Esophagus muscularis mucosa (tissue), 4 donors: ENCODE measurements at regions not wholly inside any gene's neighbourhood (a gene's known extent, or its start where the extent isn't known, plus 50 kb on each side); places are given as distances from the start of the nearest gene placed in this dataset.

ENCODE experiments used
- DNase-seq: peaks from one replicate; pipeline ENCODE4 v3.0.0-alpha.2; 2017; ENCODE audit errors: extremely low spot score
- H3K27ac ChIP-seq, 4 donors: fragments of 200-600 bp; sonication (generic); replicated peaks in 1 of 4; 1 replicate in 3 of 4; 2 replicates in 1 of 4; pipeline ENCODE4 v1.5.1; 2016 to 2019; ENCODE audit warnings: mild to moderate bottlenecking in 1 of 4
- H3K27me3 ChIP-seq, 4 donors: fragments of 200-600 bp; sonication (generic); one replicate each; pipeline versions ENCODE4 v1.5.1 to v1.6.0; 2016 to 2019
- H3K36me3 ChIP-seq, 4 donors: fragments of 200-600 bp; sonication (generic); one replicate each; pipeline ENCODE4 v1.5.1; 2016 to 2019
- H3K4me1 ChIP-seq, 4 donors: fragments of 200-600 bp; sonication (generic); one replicate each; pipeline ENCODE4 v1.5.1; 2016 to 2019
- H3K4me3 ChIP-seq, 4 donors: fragments of 200-600 bp; sonication (generic); 1 replicate in 2 of 4; 2 replicates in 2 of 4; pipeline ENCODE4 v1.5.1; 2016 to 2019; ENCODE audit warnings: mild to moderate bottlenecking in 4 of 4, moderate library complexity in 1 of 4
- H3K9me3 ChIP-seq, 4 donors: fragments of 200-600 bp; sonication (generic); 1 replicate in 3 of 4; 2 replicates in 1 of 4; pipeline ENCODE4 v1.5.1; 2016 to 2019
- EP300 ChIP-seq: sonication (generic); formaldehyde crosslinking; IDR thresholded peaks from one replicate; pipeline ENCODE4 v1.6.1; 2017; ENCODE audit warnings: antibody characterized with exemption
- POLR2A ChIP-seq: fragments of 450-650 bp; IDR thresholded peaks from one replicate; pipeline ENCODE4 v1.6.1; 2017; ENCODE audit warnings: antibody characterized with exemption, moderate library complexity, mild to moderate bottlenecking, low read depth
- POLR2AphosphoS5 ChIP-seq, 2 donors: sonication (generic); formaldehyde crosslinking; IDR thresholded peaks; one replicate each; pipeline ENCODE4 v1.6.1; 2017; ENCODE audit warnings: antibody characterized with exemption in 2 of 2
- WGBS: methylation state at CpG from one replicate; pipeline ENCODE4 v1.1.5; 2018; 5-methylcytosine and 5-hydroxymethylcytosine counted together
- intact Hi-C: fragments of 100-400 bp; cut with DNase I; formaldehyde crosslinking; loops from one replicate; pipeline ENCODE4 v1.15.1; 2023
- TF ChIP-seq, protein P1 (sequence below), 3 experiments: fragments of 200-600 bp in 2 of 3; fragments of 450-650 bp in 1 of 3; sonication (generic) in 2 of 3; IDR thresholded peaks; one replicate each; pipeline ENCODE4 v1.5.1; 2017 to 2019; ENCODE audit warnings: antibody characterized with exemption in 3 of 3, mild to moderate bottlenecking in 2 of 3, moderate library complexity in 1 of 3

DNA sequence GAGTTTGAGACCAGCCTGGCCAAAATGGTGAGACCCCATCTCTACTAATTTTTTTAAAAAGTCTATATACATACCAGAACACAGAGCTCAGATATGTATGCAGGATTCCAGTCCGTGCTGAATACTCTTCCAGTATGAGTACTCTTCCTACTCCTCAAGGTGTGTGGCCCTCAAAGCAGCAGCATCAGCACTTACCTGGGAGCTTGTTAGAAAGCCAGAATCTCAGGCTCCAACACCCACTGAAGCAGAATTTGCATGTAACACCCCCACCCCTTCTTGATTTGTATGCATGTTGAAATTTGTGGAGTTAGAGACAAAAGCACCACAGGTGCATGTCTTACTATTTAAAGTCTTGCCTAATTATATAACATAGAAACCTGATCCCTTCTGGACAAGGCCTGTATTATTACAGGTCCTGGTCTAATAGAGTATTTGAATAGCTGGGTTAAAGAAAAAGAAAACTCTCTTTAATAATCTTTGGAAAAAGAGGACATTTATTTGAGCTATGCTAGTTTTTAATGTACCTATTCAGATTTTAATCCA is 50.3 kb upstream of the NFE2L2 start:
- DNase-seq, result no peak
- H3K9me3 ChIP-seq, result no peaks in the 10 kb centered on the region
- TF ChIP-seq, protein P1, sequence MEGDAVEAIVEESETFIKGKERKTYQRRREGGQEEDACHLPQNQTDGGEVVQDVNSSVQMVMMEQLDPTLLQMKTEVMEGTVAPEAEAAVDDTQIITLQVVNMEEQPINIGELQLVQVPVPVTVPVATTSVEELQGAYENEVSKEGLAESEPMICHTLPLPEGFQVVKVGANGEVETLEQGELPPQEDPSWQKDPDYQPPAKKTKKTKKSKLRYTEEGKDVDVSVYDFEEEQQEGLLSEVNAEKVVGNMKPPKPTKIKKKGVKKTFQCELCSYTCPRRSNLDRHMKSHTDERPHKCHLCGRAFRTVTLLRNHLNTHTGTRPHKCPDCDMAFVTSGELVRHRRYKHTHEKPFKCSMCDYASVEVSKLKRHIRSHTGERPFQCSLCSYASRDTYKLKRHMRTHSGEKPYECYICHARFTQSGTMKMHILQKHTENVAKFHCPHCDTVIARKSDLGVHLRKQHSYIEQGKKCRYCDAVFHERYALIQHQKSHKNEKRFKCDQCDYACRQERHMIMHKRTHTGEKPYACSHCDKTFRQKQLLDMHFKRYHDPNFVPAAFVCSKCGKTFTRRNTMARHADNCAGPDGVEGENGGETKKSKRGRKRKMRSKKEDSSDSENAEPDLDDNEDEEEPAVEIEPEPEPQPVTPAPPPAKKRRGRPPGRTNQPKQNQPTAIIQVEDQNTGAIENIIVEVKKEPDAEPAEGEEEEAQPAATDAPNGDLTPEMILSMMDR (IDR thresholded peaks at IDR 0.05), result no peak
- TF ChIP-seq POLR2A (no peak), EP300 (no peak), POLR2AphosphoS5 (IDR thresholded peaks at IDR 0.05) (no peak)
- intact Hi-C loops, result no loop called here
- H3K36me3 ChIP-seq, result no peaks in the 10 kb centered on the region
- H3K4me1 ChIP-seq, result peaks cover 0 to 30% (median 13%) of the 10 kb centered on the region in 4 donors
- H3K27ac ChIP-seq, result peak overlapping the region in 1 of 4 donors; percentile 45
- WGBS, result 80% methylated on average over 1 of the region's 1 CpG
- no peak overlapping the region for H3K4me3 ChIP-seq
- no peaks in the 10 kb centered on the region for H3K27me3 ChIP-seq

DNA sequence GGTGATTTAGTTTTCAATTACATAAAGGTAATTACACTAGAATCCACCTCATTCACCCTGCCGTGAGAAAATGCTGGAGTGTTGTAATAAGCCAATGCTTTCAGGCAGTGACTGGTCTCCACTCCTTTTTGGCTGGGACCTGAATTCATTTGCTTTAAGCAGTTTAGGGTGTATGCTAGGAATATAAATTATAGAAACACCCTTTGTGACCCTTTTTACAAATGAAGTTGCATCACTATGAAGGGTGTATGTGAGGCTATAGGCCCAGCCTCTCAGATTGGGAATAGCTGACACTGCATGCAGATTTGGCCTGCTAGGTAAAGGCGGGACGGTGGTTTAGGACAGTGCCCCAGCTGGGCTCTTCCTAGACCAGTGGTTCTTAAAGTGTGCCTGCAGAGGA is 50.8 kb upstream of the NFE2L2 start:
- H3K4me3 ChIP-seq, result no peak overlapping the region
- TF ChIP-seq POLR2AphosphoS5 (IDR thresholded peaks at IDR 0.05), result no peak
- TF ChIP-seq POLR2A, result no peak
- TF ChIP-seq, protein P1 (IDR thresholded peaks at IDR 0.05), result no peak
- no peak for TF ChIP-seq EP300
- WGBS, result 88% methylated on average over 3 of the region's 3 CpGs
- intact Hi-C loops, result no loop called here
- DNase-seq, result no peak
- no peaks in the 10 kb centered on the region for H3K36me3 ChIP-seq
- no peak overlapping the region for H3K27ac ChIP-seq
- no peaks in the 10 kb centered on the region for H3K27me3 ChIP-seq
- no peaks in the 10 kb centered on the region for H3K9me3 ChIP-seq
- peaks cover 0 to 30% (median 13%) of the 10 kb centered on the region in 4 donors for H3K4me1 ChIP-seq

DNA sequence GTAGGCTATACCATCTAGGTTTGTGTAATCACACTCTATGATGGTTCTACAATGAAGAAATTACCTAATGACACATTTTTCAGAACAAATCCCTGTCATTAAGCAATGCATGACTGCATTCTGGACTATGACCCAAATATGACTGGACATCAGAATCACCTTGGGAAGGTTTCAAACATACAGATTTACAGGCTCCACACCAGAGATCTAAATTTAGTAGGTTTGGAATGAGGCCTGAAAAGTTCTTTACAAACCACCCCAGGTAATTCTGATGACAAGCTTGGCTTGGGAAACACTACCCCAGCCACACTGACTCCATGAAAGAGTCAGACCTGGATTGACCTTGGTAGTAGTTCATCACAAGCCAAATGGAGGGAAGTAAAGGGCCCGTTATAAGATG is 52.2 kb upstream of the NFE2L2 start:
- TF ChIP-seq, protein P1 (IDR thresholded peaks at IDR 0.05), result no peak
- TF ChIP-seq POLR2AphosphoS5 (IDR thresholded peaks at IDR 0.05), result no peak
- TF ChIP-seq POLR2A, result no peak
- TF ChIP-seq EP300, result no peak
- 60% methylated on average over 1 of the region's 1 CpG for WGBS

DNA sequence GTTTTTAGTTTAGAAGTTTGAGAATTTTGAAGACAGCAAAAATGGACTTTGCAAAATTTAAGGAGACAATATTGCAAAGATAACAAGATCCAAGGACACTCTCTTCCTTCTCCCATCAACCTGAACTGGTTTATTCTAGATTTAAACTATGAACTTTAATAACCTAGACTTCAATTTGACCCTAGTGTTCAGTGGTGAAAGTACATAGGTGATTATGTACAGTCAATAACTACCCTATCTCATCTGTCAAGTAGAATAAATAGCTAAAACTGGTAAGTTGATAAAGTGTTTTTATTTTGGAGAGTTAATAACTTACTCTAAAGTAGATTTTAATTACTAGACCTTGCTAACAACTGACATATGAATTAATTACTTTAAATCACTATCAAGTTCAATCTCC is 52.9 kb upstream of the NFE2L2 start:
- no peak for TF ChIP-seq POLR2A
- peaks cover 3 to 8% (median 7%) of the 10 kb centered on the region in 4 donors for H3K36me3 ChIP-seq
- no peak overlapping the region for H3K27ac ChIP-seq
- no peaks in the 10 kb centered on the region for H3K27me3 ChIP-seq
- peaks cover 0 to 30% (median 13%) of the 10 kb centered on the region in 4 donors for H3K4me1 ChIP-seq
- intact Hi-C loops, result no loop called here
- no peak overlapping the region for H3K4me3 ChIP-seq
- DNase-seq, result no peak
- no peaks in the 10 kb centered on the region for H3K9me3 ChIP-seq

More for the DNA sequence above, 52.2 kb upstream of the NFE2L2 start:
- Histone ChIP-seq H3K9me3 (no peaks in the 10 kb centered on the region), H3K4me3 (no peak overlapping the region), H3K36me3 (peaks cover 0 to 5% (median 3%) of the 10 kb centered on the region in 4 donors), H3K27ac (no peak overlapping the region), H3K4me1 (peaks cover 0 to 30% (median 13%) of the 10 kb centered on the region in 4 donors), H3K27me3 (no peaks in the 10 kb centered on the region)
- intact Hi-C loops, result no loop called here
- DNase-seq, result no peak

DNA sequence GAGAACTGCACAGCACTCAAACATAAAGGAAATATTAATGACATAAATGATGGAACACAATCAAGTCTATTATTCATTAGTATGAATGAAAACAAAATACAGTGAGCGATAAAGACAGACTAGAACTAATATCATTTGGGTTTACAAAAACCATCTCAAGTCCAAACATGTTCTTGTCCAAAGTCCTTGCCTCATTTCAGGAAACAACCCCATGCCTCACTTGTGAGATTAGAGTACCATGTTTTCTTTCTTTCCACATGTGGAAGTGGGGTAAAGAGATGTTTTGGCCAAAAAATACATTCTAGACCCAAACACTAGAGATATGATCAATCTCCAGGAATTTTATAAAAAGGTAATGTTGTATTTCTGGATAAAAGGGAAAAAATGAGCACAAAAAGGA is 53.3 kb upstream of the NFE2L2 start:
- peaks cover 0 to 30% (median 13%) of the 10 kb centered on the region in 4 donors for H3K4me1 ChIP-seq
- H3K36me3 ChIP-seq, result peaks cover 7 to 13% (median 11%) of the 10 kb centered on the region in 4 donors
- H3K4me3 ChIP-seq, result no peak overlapping the region
- no peak for DNase-seq
- H3K27me3 ChIP-seq, result no peaks in the 10 kb centered on the region
- intact Hi-C loops, result no loop called here
- TF ChIP-seq POLR2A (no peak), POLR2AphosphoS5 (IDR thresholded peaks at IDR 0.05) (no peak), EP300 (no peak)
- TF ChIP-seq, protein P1 (IDR thresholded peaks at IDR 0.05), result no peak
- WGBS, result 94% methylated on average over 1 of the region's 1 CpG
- no peaks in the 10 kb centered on the region for H3K9me3 ChIP-seq
- no peak overlapping the region for H3K27ac ChIP-seq
